HG03442 (cell line): ENCODE measurements at regions not wholly inside any gene's neighbourhood (a gene's known extent, or its start where the extent isn't known, plus 50 kb on each side); places are given as distances from the start of the nearest gene placed in this dataset.
A peak's percentile ranks its signal among the peaks of the same experiment; 100 is the strongest.
"Not testable (repeated sequence)": the region's sequence is repeated elsewhere in the genome, so short reads cannot be mapped to it uniquely, and the experiment has no call there.

Experiments
- ATAC-seq: cut with Tn5 transposase; IDR thresholded peaks from one replicate; pipeline ENCODE4 v1.9.1; 2021; ENCODE audit warnings: mild to moderate bottlenecking, moderate library complexity; ENCODE audit not compliant: unreplicated experiment

- ATAC-seq = not testable (repeated sequence)
Measured at GRCh38 chr4:104002318-104002717, 282.5 kb upstream of the TACR3 start.

- no peak for ATAC-seq
Measured at GRCh38 chr4:103998756-103999155, 279.0 kb upstream of the TACR3 start.

- ATAC-seq = no peak
Measured at GRCh38 chr4:103996637-103997036, 276.9 kb upstream of the TACR3 start.

- ATAC-seq = no peak
Measured at GRCh38 chr4:103996064-103996463, 276.3 kb upstream of the TACR3 start.

GRCh38 chr4:103994059-103994458, 274.3 kb upstream of the TACR3 start:
- ATAC-seq = no peak

GRCh38 chr4:103982454-103982853, 262.7 kb upstream of the TACR3 start:
- no peak for ATAC-seq

GRCh38 chr4:103948244-103949018, 228.6 kb upstream of the TACR3 start:
- ATAC-seq = no peak

GRCh38 chr4:103947617-103948016, 227.8 kb upstream of the TACR3 start:
- no peak for ATAC-seq

GRCh38 chr4:103946621-103947268, 227.0 kb upstream of the TACR3 start:
- ATAC-seq = not testable (repeated sequence)

- no peak for ATAC-seq
Measured at GRCh38 chr4:103938488-103938887, 218.7 kb upstream of the TACR3 start.

- no peak for ATAC-seq
Measured at GRCh38 chr4:103936653-103937145, 216.9 kb upstream of the TACR3 start.

- ATAC-seq = peak; percentile 79
Measured at GRCh38 chr4:103934178-103934789, 214.5 kb upstream of the TACR3 start.

GRCh38 chr4:103928370-103928769, 208.6 kb upstream of the TACR3 start:
- no peak for ATAC-seq

GRCh38 chr4:103923551-103923950, 203.8 kb upstream of the TACR3 start:
- ATAC-seq = no peak

GRCh38 chr4:103918214-103918613, 198.4 kb upstream of the TACR3 start:
- no peak for ATAC-seq

- peak; percentile 92 for ATAC-seq
Measured at GRCh38 chr4:103915224-103915869, 195.6 kb upstream of the TACR3 start.

GRCh38 chr4:103907414-103907813, 187.6 kb upstream of the TACR3 start:
- no peak for ATAC-seq

GRCh38 chr4:103904123-103904522, 184.3 kb upstream of the TACR3 start:
- ATAC-seq = no peak

- peak; percentile 53 for ATAC-seq
Measured at GRCh38 chr4:103902730-103903129, 182.9 kb upstream of the TACR3 start.

- ATAC-seq = no peak
Measured at GRCh38 chr4:103895876-103896465, 176.2 kb upstream of the TACR3 start.

- ATAC-seq = no peak
Measured at GRCh38 chr4:103892586-103892985, 172.8 kb upstream of the TACR3 start.
